PC-3 (cell line): ENCODE measurements at regions not wholly inside any gene's neighbourhood (a gene's known extent, or its start where the extent isn't known, plus 50 kb on each side); places are given as distances from the start of the nearest gene placed in this dataset.

ENCODE experiments used
- EZH2 ChIP-seq: fragments of 300-600 bp; sonication (generic); IDR thresholded peaks from one replicate; pipeline ENCODE4 v1.6.1; 2017; ENCODE audit warnings: antibody characterized with exemption, mild to moderate bottlenecking, low read length; ENCODE audit not compliant: unreplicated experiment
- TF ChIP-seq, protein P1 (sequence below): fragments of 300-600 bp; sonication (generic); conservative IDR thresholded peaks from 2 replicates; pipeline ENCODE4 v1.5.1; 2017; ENCODE audit warnings: antibody characterized with exemption, low read depth, mild to moderate bottlenecking, low read length

- TF ChIP-seq, protein P1, sequence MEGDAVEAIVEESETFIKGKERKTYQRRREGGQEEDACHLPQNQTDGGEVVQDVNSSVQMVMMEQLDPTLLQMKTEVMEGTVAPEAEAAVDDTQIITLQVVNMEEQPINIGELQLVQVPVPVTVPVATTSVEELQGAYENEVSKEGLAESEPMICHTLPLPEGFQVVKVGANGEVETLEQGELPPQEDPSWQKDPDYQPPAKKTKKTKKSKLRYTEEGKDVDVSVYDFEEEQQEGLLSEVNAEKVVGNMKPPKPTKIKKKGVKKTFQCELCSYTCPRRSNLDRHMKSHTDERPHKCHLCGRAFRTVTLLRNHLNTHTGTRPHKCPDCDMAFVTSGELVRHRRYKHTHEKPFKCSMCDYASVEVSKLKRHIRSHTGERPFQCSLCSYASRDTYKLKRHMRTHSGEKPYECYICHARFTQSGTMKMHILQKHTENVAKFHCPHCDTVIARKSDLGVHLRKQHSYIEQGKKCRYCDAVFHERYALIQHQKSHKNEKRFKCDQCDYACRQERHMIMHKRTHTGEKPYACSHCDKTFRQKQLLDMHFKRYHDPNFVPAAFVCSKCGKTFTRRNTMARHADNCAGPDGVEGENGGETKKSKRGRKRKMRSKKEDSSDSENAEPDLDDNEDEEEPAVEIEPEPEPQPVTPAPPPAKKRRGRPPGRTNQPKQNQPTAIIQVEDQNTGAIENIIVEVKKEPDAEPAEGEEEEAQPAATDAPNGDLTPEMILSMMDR, result peak; percentile 86
- TF ChIP-seq EZH2, result no peak
Measured at GRCh38 chr2:207474863-207475485, 54.8 kb upstream of the CREB1 start.
